ENCODE measurements at regions not wholly inside any gene's neighbourhood (a gene's known extent, or its start where the extent isn't known, plus 50 kb on each side); places are given as distances from the start of the nearest gene placed in this dataset.
"Not testable (repeated sequence)": the region's sequence is repeated elsewhere in the genome, so short reads cannot be mapped to it uniquely, and the experiment has no call there.

DNA sequence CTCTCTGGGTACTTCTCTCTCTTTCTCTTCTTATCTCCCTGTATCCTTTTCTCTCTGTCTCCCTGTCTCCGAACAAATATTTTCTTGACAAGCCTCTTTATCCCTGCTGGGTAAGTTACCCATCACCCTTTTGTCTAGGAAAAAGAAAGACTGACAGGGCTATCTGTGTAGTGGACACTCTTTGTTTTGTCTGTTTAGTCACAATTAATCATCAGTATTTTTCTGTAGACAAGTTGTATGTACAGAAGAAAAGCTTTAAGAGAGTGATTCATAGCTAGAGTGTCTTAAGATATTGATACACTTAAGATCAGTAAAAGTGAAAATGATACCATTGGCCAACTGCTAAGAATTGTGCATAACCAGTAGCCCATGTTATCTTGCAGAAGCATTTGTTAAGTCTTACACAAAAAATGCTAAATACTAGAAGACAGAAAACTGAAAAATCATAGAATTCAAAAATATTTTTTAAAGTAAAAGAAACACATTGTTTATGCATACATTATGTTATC is 1043.8 kb upstream of the EDIL3 start:
- DNase-seq = no peak

DNA sequence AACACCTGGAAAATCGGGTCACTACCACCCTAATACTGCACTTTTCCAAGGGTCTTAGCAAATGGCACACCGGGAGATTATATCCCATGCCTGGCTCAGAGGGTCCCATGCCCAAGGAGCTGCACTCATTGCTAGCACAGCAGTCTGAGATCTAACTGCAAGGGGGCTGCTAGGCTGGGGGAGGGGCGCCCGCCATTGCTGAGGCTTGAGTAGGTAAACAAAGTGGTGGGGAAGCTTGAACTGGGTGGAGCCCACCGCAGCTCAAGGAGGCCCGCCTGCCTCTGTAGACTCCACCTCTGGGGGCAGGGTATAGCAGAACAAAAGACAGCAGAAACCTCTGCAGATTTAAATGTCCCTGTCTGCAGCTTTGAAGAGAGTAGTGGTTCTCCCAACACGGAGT is 1047.0 kb upstream of the EDIL3 start:
- not testable (repeated sequence) for DNase-seq

DNA sequence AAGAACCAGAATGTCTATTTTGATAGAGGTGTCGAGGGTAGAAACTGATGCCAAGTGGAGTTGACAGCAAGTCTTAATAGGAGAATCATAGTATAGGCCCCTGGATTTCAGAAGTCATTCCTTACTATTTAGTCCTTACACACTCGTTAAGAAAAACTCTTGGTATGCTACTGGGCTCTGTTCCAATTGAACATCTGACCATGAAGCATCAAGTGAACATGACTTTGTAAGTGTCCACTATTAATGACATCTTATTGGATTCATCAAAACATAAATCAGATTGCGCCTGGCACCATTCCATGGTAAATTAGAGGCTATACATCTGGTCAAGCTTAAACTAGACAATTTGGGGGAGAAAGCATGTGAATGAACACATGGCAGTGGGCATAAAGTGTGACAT is 1056.5 kb upstream of the EDIL3 start:
- DNase-seq = no peak

DNA sequence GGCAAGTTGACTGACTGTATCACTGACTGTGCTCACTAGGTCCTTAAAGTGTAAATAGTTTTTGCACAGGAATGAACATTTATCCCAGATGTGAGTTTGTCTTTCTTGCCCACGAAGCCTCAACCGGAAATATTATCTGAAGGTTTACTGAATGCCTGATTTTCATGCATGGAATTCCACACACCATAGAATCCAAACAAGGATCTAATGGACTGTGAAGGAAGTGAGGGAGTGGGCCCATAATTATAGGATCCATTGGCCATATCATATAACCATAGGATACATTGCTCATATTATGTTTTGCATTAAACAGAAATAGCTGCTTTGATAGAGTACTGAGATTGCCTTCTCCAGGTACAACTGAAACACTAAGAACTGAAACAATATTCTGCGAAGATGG is 1057.2 kb upstream of the EDIL3 start:
- no peak for DNase-seq

DNA sequence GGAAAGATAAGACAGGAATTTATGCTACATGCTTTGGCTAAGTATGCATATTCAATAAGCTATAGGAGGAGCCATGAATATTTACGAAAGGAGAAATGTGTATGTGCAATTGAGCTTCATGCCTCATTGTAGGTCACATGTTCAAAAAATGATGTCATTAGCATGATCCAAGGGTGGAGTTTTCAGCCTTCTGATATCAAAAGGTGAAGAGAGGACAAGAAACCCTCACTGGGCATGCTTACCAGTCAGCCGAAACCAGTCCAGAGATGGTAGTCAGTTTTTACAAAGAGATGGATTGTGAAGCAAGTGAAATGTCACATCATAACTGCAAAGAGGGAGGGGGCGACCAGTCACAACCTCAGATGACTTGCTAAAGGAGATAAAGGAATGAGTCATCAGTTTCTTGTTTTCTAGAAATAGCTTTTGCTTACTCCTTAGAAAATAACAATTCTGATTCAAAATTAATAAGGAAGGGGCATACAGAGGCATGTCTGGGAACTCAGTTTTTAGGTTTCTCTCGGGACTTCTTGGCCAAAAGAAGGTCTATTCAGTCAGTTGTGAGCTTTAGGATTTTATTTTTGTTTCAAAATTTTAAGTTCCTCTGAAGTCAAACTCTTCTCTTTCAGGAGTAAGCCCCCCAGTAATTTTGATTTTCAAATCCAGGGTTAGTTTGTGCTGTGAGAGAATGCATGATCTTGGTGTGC is 1067.8 kb upstream of the EDIL3 start:
- DNase-seq = no peak

DNA sequence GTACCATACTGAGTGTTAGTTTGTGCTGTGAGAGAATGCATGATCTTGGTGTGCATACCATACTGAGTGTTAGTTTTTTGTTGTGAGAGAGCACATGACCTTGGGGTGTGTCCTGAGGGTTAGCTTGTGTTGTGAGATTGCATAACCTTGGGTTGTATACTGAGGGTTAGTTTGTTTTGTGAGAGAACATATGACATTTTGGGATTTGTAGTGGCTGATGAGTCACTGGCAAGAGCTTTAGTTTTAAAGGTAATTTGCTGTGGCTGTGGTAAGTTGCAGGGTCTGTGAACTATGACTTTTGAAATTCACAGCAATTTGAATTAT is 1068.3 kb upstream of the EDIL3 start:
- DNase-seq = no peak

DNA sequence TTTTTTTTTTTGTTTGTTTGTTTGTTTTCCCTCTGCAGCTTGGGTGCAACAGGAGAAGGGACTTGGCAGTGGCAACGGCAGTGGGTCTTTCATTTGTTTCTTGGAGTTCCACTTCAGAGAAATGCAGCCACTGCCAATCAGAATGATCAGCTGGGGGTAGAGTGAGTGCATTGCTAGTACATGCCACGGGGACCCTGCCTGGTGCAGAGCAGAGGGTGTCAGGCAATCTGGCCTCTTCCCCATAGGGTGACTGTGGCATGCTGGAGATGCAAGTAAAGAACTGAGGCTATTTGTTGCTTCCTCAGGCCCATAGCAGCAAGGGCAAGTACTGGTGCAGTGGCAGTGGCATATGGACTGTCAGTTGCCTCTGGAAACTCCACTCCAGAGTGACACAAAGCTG is 1073.6 kb upstream of the EDIL3 start:
- no peak for DNase-seq

DNA sequence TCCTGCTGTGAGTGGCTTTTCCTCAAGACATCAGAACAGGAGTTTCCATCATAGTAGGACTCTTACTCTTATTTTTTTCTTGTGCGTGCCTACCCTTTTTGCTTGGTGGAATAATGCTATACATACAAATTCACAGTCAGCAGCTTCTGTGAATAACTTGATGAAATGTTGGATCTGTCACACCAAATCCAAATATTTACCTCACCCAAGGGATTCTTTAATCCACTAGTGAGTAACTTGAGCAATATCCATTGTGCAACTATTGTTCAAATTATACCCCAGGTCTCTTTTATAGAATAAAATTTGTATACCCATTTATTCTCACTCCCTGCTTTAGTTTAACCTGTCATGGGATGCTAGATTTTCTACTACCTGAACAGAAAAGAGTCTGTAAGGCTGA is 1078.3 kb upstream of the EDIL3 start:
- DNase-seq = no peak

DNA sequence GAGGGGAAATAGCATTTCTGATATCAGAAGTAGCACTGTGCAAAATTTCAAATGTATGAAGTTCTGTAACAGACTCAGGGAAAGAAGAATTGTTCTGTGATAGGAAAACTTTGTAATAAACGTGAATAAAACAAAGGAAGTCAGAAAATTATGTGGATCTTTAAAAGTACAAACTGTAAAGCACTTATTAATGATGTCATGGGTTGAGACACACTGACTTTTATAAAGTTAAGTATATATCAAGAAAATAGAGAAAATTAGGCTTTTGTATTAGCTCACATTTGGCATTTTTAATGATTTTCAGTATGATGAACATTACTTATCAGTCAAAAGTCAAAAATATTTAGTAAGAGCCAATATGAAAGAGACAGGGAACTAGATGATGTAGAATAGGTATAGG is 1081.7 kb upstream of the EDIL3 start:
- DNase-seq = no peak

DNA sequence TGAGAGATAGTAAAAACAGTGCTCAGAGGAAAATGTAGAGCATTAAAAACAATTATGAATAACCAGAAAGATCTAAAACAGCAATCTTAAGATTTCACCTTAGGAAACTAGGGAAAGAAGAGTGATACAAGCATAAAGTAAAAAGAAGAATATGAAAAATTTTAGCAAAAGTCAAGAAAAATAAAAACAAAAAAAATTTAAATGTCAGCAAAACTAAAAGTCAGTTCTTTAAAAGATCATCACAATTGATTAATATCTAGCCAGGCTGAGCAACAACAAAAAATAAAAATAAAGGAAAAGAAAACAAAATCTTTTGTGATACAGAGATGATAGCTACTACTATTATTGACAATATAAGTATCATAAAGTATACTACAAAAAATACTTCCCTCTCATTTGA is 1088.1 kb upstream of the EDIL3 start:
- no peak for DNase-seq

DNA sequence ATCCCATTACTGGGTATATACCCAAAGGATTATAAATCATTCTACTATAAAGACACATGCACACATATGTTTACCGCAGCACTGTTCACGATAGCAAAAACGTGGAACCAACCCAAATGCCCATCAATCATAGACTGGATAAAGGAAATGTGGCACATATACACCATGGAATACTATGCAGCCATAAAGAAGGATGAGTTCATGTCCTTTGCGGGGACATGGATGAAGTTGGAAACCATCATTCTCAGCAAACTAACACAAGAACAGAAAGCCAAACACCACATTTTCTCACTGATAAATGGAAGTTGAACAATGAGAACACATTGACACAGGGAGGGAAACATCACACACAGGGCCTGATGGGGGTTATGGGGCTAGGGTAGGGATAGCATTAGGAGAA is 1090.5 kb upstream of the EDIL3 start:
- DNase-seq = not testable (repeated sequence)

DNA sequence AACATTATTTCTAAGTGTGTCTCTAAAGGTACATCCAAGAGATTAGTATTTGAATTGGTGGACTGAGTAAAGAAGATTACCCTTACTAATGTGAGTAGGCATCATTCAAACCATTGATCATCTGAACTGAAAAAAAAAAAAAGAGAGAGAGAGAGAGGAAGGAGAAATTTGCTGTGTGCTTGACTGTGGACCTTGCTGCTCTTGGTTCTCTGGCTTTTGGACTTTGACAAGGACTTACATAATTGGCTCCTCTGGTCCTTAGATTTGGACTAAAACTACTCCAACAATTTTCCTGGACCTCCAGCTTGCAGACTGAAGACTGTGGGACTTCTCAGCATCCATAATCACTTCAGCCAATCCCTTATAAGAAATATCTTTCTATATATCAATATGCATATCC is 1091.9 kb upstream of the EDIL3 start:
- no peak for DNase-seq

DNA sequence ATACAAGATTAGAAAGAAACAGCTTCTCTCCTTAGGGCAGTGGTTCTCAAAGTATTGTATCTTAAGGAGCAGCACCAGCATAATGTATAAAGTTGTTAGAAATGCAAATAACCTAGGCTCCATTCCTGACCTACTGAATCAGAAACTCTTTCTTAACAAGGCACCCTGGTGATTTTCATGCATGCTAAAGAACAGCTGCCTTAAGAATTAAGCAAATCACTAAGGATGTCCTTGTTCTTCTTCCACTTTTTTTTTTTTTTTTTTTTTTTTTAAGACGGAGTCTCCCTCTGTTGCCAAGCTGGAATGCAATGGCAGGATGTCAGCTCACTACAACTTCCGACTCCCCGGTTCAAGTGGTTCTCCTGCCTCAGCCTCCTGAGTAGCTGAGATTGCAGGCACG is 1095.2 kb upstream of the EDIL3 start:
- no peak for DNase-seq

DNA sequence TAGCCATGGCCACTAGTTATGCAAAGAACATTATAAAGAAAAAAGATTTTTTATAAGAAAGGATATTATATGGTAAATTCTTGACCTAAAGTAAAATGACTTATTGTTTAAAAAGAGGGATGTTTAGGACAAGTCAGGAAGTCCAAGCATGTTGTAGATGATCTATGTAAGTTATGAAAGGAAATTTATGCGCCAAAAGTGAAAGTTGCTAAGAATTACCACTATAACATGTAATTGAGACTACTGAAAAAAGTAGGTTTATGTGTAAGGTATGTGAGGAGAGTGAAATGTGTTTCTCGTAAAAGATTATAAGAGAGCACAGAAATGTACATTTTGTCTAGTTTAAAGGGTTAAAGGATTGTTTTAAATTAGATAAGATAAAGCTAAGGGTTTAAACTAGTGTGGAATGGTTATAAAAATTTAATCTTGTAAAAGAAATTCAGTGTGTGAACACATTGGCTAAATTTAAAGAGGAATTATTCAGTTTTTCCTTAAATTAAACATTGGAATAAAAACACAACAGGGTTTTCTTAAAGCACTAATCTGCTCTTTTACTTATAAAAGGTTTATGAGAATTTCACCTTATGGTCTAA is 1100.4 kb upstream of the EDIL3 start:
- no peak for DNase-seq

DNA sequence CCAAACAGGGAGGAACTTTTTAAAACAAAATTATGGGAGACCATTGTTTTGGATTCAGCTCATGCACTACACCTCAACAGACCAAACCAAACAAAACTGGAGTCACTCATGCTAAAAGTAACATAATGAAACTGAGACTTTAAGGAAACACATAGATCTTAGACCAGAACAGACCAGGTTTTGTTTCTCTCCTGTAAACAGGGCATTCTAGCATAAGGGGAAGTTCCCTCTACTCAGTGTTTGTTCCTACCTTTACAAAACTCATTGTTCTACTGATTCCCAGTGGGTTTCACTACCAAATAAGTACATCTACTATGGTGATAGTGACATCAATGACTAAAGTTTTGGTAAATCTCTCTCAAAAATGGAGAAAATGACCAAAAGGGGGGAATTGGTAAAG is 1103.6 kb upstream of the EDIL3 start:
- DNase-seq = no peak

DNA sequence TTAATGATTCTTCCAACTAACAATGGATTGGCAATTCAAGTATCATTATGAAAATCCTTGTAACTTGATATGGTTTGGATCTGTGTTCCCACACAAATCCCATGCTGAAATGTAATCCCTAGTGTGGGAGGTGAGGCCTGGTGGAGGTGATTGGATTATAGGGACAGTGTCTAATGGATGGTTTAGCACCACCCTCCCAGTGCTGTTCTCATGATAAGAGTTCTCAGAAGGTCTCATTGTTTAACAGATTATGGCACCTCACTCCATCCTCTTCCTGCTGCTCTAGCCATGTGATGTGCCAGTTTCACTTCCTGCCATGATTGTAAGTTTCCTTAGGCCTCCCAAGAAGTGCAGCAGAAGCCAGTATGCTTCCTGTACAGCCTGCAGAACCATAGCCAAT is 1116.2 kb upstream of the EDIL3 start:
- no peak for DNase-seq

DNA sequence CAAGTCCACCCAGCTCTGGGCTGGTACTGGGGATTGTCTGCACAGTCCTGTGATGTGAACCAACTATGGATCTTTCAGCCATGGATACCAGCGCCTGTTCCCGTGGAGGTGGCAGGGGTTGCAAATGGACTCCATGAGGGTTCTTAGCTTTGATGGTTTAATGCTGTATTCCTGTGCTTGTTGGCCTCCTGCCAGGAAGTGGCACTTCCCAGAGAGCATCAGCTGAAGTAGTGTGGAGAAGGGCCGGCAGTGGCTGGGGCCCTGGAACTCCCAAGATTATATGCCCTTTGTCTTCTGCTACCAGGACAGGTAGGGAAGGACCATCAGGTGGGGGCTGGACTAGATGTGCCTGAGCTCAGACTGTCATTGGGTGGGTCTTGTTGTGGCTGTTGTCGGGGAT is 1104.8 kb upstream of the COX7C start:
- no peak for DNase-seq

DNA sequence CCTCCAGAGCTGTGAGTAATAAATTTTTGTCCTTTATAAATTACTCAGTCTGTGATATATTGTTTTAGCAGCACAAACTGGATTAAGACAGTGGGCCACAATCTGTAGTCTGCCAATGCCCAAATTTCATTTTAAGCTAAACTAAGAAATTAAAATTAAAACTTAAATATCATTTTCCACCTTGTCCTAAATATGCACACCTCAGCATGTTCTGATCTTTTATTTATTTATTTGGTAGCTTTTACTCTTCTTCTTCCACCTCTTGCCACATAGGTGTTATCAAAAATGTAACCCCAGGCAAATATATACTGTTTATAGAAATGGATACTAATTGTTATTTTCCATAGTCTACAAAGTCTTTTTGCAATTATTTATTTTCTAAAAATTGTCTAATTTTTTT is 1102.2 kb upstream of the COX7C start:
- no peak for DNase-seq

DNA sequence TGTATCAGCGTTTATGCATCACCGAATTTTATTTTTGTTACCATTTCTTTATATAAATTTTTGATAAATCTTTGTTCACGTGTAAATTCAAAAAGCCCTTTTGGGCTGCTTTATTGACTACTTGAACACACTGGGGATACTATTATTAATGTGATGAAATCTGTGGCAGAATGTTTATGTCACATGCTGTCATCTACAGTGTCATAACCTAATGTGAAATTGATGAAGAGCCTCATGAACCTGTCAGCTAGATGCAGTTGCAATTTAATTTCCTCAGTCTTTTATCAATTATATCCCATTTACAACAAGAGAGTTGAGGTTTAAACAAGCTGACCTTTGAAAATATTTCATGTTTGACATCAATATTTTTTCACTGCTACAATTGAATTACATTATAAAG is 1100.4 kb upstream of the COX7C start:
- no peak for DNase-seq

DNA sequence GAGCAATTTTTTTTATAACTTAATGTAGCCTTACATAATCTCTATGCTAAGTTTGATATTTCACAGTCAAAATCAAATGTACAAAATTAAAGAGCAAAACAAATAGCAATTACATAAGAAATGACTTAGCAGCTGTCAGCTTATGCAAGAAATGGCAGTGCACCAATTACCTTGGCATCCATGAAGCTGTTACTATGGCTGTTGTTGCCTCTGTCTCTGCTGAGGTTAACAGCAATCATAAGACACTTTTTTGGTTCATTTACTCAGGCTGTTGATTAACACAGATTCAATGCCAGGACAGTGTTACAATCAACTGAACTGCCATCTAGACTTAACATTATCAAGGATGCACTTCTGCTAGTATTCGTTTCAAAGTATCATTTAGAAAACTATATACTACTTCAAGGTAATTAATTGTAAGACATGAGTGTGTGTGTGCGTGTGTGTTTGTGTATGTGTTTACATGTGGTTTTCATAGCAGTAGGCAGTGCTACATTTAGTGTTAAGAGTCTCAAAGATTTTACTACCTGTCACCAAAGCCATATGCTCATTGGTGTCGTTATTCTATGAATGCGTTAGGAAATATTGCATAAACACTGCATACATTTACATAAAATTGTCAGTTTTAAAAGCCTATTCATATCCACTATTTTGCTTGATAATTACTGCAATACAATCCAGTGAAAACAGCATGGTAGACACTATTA is 1084.2 kb upstream of the COX7C start:
- no peak for DNase-seq

DNA sequence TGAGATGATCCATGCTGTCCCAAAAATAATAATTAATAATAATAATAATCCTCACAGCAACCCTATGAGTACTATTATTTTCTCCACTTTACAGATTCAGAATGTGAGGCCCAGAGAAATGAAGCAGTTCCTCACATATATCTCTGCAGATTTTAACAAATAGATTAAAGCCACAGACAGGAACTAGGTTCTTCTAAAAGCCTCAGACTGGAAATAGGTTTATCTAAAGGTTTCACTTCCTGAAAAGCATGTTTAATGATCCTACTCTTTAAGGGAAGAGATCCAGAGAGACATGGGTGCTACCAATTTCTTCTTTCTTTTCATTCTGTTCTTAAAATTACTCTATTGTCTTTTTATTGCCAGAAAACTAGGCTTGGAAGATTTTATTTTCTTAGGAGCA is 1079.4 kb upstream of the COX7C start:
- DNase-seq = no peak

DNA sequence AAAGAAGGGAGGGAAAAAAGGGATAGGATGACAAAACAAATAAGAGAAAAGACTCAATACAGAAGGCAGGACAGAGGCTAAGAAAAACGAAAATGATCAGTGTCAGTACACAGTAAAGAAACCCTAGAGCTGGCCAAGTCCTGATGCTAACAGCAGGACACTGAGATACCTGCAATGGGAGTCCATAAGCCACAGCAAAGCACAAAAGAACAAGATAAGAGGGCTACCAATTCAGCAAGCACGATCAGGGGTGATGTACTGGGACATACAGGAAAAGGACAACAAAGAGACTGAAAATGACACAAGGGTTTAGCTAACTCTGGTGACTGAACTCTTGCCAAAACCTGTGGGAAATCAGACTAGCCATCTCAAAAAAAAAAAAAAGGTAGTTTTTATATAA is 1072.6 kb upstream of the COX7C start:
- no peak for DNase-seq

DNA sequence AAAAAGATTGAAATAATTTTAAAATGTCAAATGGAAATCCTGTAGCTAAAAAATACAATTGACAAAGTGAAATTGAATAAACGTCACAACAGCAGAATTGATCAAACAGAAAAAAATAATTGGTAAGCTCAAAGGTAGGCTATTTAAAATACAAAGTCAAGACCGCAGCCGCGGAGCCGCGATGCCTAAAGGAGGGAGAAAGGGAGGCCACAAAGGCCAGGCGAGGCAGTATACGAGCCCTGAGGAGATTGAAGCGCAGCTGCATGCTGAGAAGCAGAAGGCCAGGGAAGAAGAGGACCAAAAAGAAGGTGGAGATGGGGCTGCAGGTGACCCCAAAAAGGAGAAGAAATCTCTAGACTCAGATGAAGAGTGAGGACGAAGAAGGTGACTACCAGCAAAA is 1068.5 kb upstream of the COX7C start:
- no peak for DNase-seq

DNA sequence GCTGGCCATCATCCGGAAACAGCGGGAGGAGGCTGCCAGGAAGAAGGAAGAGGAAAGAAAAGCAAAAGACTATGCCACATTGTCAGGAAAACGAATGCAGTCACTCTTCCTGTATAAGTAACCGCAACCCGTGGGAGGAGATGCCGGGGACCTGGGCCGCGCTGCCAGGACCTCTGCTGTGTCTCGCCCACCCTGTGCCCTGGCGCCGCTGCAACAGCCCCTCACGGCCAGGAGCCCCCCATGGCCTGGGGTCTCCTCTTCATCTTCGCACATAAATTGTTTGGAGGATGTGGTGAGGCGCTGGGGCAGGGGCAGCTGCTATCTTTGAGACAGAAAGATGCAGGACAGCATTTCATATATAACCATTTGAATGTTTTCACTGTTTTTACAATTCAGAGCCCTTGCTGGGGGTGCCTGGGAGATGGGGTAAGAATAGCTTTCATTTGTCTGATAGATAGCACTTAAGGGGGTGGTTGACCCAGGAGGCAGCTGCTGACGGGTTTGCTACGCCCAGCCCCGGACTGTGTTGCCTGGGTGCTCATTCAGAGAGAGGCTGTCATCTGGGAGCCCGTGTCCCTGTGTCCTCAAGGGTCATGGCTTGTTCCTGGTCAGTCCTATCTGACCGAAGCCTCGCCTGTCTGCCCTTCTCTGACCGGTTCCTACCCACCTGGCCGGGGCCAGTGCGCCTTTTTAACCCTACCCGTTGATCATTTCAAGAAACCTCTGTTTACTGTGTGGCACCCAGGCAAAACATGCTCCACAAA is 1067.7 kb upstream of the COX7C start:
- DNase-seq = no peak
